HCT116 (cell line): ENCODE measurements at regions not wholly inside any gene's neighbourhood (a gene's known extent, or its start where the extent isn't known, plus 50 kb on each side); places are given as distances from the start of the nearest gene placed in this dataset.

Experiments
- ATAC-seq: fragments of 200-7000 bp; cut with Tn5 transposase; 2 replicates; pipeline ENCODE4 v1.9.1; 2020; ENCODE audit warnings: mild to moderate bottlenecking, moderate library complexity
- BruUV-seq: library from RNA; stranded (reverse); fragments of 400-500 nt; replicated peaks from 2 replicates; lab custom pipeline; 2021; lab: Mats Ljungman, UMichigan
- CTCF ChIA-PET: fragments of 300-600 bp; sonication (Branson Sonifier 250); formaldehyde crosslinking; loops from one replicate; lab custom pipeline; 2021; ENCODE audit warnings: antibody characterized with exemption; lab: Charles Lee
- POLR2A ChIA-PET: fragments of 300-600, 350-600 bp; sonication (Branson Sonifier 250); formaldehyde crosslinking; loops from one replicate; lab custom pipeline; 2021; ENCODE audit warnings: antibody characterized with exemption; lab: Charles Lee
- RAD21 ChIA-PET, 2 experiments: fragments of 300-600 bp; sonication (Branson Sonifier 250); formaldehyde crosslinking; loops; one replicate each; lab custom pipeline; 2023; ENCODE audit warnings: low total read pairs in 2 of 2; ENCODE audit not compliant: uncharacterized antibody in 2 of 2, unreplicated experiment in 2 of 2, low non-redundant PET in 1 of 2; lab: Charles Lee
- DNase-seq: peaks from one replicate; pipeline ENCODE4 v3.0.0-alpha.2; 2010; ENCODE audit warnings: low read depth, low spot score
- H2AFZ ChIP-seq: fragments of 200-600 bp; shearing (Covaris generic), sonication (generic); 2 replicates; pipeline ENCODE4 v1.6.1; 2017; ENCODE audit warnings: low read depth, mixed run types, mixed read lengths, antibody characterized with exemption, low read length; ENCODE audit not compliant: poor library complexity, severe bottlenecking
- H3K27ac ChIP-seq: 2 replicates; pipeline ENCODE4 v1.5.1; 2012; ENCODE audit warnings: low read depth, low read length
- H3K27me3 ChIP-seq: fragments of 200-600 bp; sonication (generic); 2 replicates; pipeline ENCODE4 v1.6.1; 2016; ENCODE audit warnings: mixed run types, low read length, mixed read lengths; ENCODE audit not compliant: insufficient read depth
- H3K36me3 ChIP-seq, 2 experiments: fragments of 200-500 bp in 1 of 2; fragments of 200-600 bp in 1 of 2; sonication (Bioruptor generic) in 1 of 2; sonication (generic) in 1 of 2; 2 replicates each; pipeline versions ENCODE4 v1.5.1 to v1.6.1; 2014 to 2016; ENCODE audit warnings: low read length in 2 of 2, inconsistent platforms in 1 of 2, mixed read lengths in 1 of 2, mixed run types in 1 of 2; ENCODE audit not compliant: insufficient read depth in 2 of 2, control insufficient read depth in 1 of 2
- H3K4me1 ChIP-seq, 2 experiments: fragments of 200-600 bp in 1 of 2; sonication (generic) in 1 of 2; 2 replicates each; pipeline versions ENCODE4 v1.5.1 to v1.6.1; 2012 to 2017; ENCODE audit warnings: low read length in 2 of 2, inconsistent platforms in 1 of 2, mild to moderate bottlenecking in 1 of 2, mixed read lengths in 1 of 2, mixed run types in 1 of 2, moderate library complexity in 1 of 2; ENCODE audit not compliant: insufficient read depth in 2 of 2, control insufficient read depth in 1 of 2
- H3K4me2 ChIP-seq: fragments of 200-600 bp; sonication (generic); 2 replicates; pipeline ENCODE4 v1.6.1; 2017; ENCODE audit warnings: mixed run types, low read length, mixed read lengths
- H3K4me3 ChIP-seq, 2 experiments: fragments of 200-600 bp in 1 of 2; sonication (generic) in 1 of 2; replicated peaks in 1 of 2; 2 replicates each; pipeline ENCODE4 v1.5.1; 2011 to 2016; ENCODE audit warnings: low read length in 2 of 2, control low read depth in 1 of 2, low read depth in 1 of 2, mild to moderate bottlenecking in 1 of 2, mixed read lengths in 1 of 2, mixed run types in 1 of 2
- H3K79me2 ChIP-seq: fragments of 200-600 bp; sonication (generic); 2 replicates; pipeline ENCODE4 v1.6.1; 2017; ENCODE audit warnings: mild to moderate bottlenecking, mixed run types, low read length, moderate library complexity, mixed read lengths; ENCODE audit not compliant: insufficient read depth
- H3K9ac ChIP-seq: fragments of 200-600 bp; sonication (generic); 2 replicates; pipeline ENCODE4 v1.6.1; 2016; ENCODE audit warnings: low read length, mixed read lengths
- H3K9me2 ChIP-seq: fragments of 200-600 bp; sonication (generic), shearing (Covaris generic); 2 replicates; pipeline ENCODE4 v1.6.1; 2017; ENCODE audit warnings: mixed run types, mild to moderate bottlenecking, moderate library complexity; ENCODE audit not compliant: insufficient read depth
- H3K9me3 ChIP-seq, 2 experiments: fragments of 200-500 bp in 1 of 2; fragments of 200-600 bp in 1 of 2; sonication (Bioruptor generic) in 1 of 2; sonication (generic) in 1 of 2; 2 replicates each; pipeline ENCODE4 v1.6.1; 2014 to 2017; ENCODE audit warnings: low read length in 2 of 2, mixed read lengths in 2 of 2, inconsistent platforms in 1 of 2, low read depth in 1 of 2, mild to moderate bottlenecking in 1 of 2, mixed run types in 1 of 2, moderate library complexity in 1 of 2; ENCODE audit not compliant: control insufficient read depth in 1 of 2, insufficient read depth in 1 of 2
- H4K20me1 ChIP-seq: fragments of 200-600 bp; sonication (generic), shearing (Covaris generic); 2 replicates; pipeline ENCODE4 v1.6.1; 2017; ENCODE audit warnings: mixed run types, mild to moderate bottlenecking, moderate library complexity; ENCODE audit not compliant: insufficient read depth
- CBX3 ChIP-seq: IDR thresholded peaks from 2 replicates; pipeline ENCODE4 v1.6.1; 2012; ENCODE audit warnings: low read depth
- EGR1 ChIP-seq: IDR thresholded peaks from 2 replicates; pipeline ENCODE4 v1.6.1; 2012; ENCODE audit warnings: low read depth
- EZH2 ChIP-seq: fragments of 200-600 bp; sonication (generic); IDR thresholded peaks from 2 replicates; pipeline ENCODE4 v1.6.1; 2017; ENCODE audit warnings: antibody characterized with exemption, mixed run types
- EZH2phosphoT487 ChIP-seq: fragments of 200-600 bp; IDR thresholded peaks from 2 replicates; pipeline ENCODE4 v1.6.1; 2018; ENCODE audit warnings: antibody characterized with exemption, borderline replicate concordance
- FOSL1 ChIP-seq: IDR thresholded peaks from 2 replicates; pipeline ENCODE4 v1.6.1; 2012; ENCODE audit warnings: low read depth
- POLR2A ChIP-seq: IDR thresholded peaks from 2 replicates; pipeline ENCODE4 v1.7.0; 2011; ENCODE audit warnings: borderline replicate concordance; ENCODE audit not compliant: insufficient read depth, insufficient read length; ENCODE audit errors: extremely low read depth
- RAD21 ChIP-seq: IDR thresholded peaks from 2 replicates; pipeline ENCODE4 v1.6.1; 2012; ENCODE audit warnings: low read depth, mild to moderate bottlenecking
- REST ChIP-seq: IDR thresholded peaks from 2 replicates; pipeline ENCODE4 v1.6.1; 2012; ENCODE audit warnings: low read depth
- SIN3A ChIP-seq: IDR thresholded peaks from 2 replicates; pipeline ENCODE4 v1.6.1; 2012; ENCODE audit warnings: low read depth
- SP1 ChIP-seq: IDR thresholded peaks from 2 replicates; pipeline ENCODE4 v1.6.1; 2012; ENCODE audit warnings: low read depth
- SRF ChIP-seq: IDR thresholded peaks from 2 replicates; pipeline ENCODE4 v1.6.1; 2012; ENCODE audit warnings: low read depth
- intact Hi-C: fragments of 100-400 bp; cut with micrococcal nuclease; formaldehyde crosslinking; loops from 2 replicates; pipeline ENCODE4 v1.10.0; 2022
- TF ChIP-seq, protein P1 (sequence below): IDR thresholded peaks from 2 replicates; pipeline ENCODE4 v1.6.1; 2012

DNA sequence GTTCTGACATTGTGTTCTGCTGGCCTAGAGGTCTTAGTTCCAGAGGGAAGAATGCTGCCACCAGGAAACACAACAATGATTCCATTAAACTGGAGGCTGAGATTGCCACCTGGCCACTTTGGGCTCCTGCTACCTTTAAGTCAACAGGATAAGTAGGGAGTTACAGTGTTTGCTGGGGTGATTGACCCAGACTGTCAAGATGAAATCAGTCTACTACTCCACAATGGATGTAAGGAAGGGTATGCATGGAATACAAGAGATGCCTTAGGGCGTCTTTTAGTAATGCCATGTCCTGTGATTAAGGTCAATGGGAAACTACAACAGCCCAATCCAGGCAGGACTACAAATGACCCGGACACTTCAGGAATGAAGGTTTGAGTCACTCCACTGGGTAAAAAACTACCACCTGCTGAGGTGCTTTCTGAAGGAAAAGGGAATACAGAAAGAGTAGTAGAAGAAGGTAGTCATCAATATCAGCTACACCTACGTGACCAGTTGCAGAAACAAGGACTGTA, 852.6 kb downstream of the LRFN5 start:
- H3K79me2 ChIP-seq, result no peaks in the 10 kb centered on the region
- intact Hi-C loops, result no loop called here
- no peak for DNase-seq
- no peak overlapping the region for H3K9ac ChIP-seq
- no peak overlapping the region for H3K4me3 ChIP-seq
- H3K27ac ChIP-seq, result no peak overlapping the region
- no peak overlapping the region for H3K4me2 ChIP-seq
- H4K20me1 ChIP-seq, result no peaks in the 10 kb centered on the region
- no peaks in the 10 kb centered on the region for H3K27me3 ChIP-seq
- no peak for ATAC-seq
- H2AFZ ChIP-seq, result no peak overlapping the region
- no TSS peak for BruUV-seq
- TF ChIP-seq CBX3 (no peak), FOSL1 (no peak)
- H3K9me3 ChIP-seq, result no peaks in the 10 kb centered on the region; a peak in 1 of 4 replicates
- POLR2A ChIA-PET, result no interaction called here
- RAD21 ChIA-PET, result no interaction called here
- CTCF ChIA-PET, result no interaction called here
- H3K36me3 ChIP-seq, result no peaks in the 10 kb centered on the region
- H3K9me2 ChIP-seq, result no peaks in the 10 kb centered on the region
- no peaks in the 10 kb centered on the region for H3K4me1 ChIP-seq

GRCh38 chr14:42441615-42442014, 834.9 kb downstream of the LRFN5 start:
- Histone ChIP-seq H3K4me3 (no peak overlapping the region), H3K27ac (no peak overlapping the region), H4K20me1 (no peaks in the 10 kb centered on the region)
- TF ChIP-seq RAD21 (no peak), REST (no peak), SP1 (no peak), SIN3A (no peak), EZH2 (no peak), EZH2phosphoT487 (no peak), POLR2A (no peak), SRF (no peak), EGR1 (no peak)
- TF ChIP-seq, protein P1, sequence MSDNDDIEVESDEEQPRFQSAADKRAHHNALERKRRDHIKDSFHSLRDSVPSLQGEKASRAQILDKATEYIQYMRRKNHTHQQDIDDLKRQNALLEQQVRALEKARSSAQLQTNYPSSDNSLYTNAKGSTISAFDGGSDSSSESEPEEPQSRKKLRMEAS, result no peak
- TF ChIP-seq, all 23 proteins: peak for 0
- no peak overlapping the region for H3K4me2 ChIP-seq
- no peaks in the 10 kb centered on the region; a peak in 1 of 4 replicates for H3K9me3 ChIP-seq
- no peaks in the 10 kb centered on the region for H3K36me3 ChIP-seq
- ChIA-PET RAD21 (no interaction called here), CTCF (no interaction called here), POLR2A (no interaction called here)
- BruUV-seq, result no TSS peak
- H3K79me2 ChIP-seq, result no peaks in the 10 kb centered on the region
- H2AFZ ChIP-seq, result no peak overlapping the region
- no peaks in the 10 kb centered on the region for H3K9me2 ChIP-seq
- DNase-seq (no peak), ATAC-seq (no peak)
- no peaks in the 10 kb centered on the region for H3K27me3 ChIP-seq
- intact Hi-C loops, result no loop called here
- no peak overlapping the region for H3K9ac ChIP-seq
- no peaks in the 10 kb centered on the region for H3K4me1 ChIP-seq
